SK-N-SH (cell line): ENCODE measurements at regions not wholly inside any gene's neighbourhood (a gene's known extent, or its start where the extent isn't known, plus 50 kb on each side); places are given as distances from the start of the nearest gene placed in this dataset.

Experiments
- CTCF ChIA-PET: fragments of 300-600, 350-600 bp; formaldehyde crosslinking; extraction: SDS; loops from one replicate; lab custom pipeline; 2021; lab: Yijun Ruan, JAX
- POLR2A ChIA-PET: fragments of 350-600 bp; sonication (Branson Sonifier 250); formaldehyde crosslinking; extraction: SDS; loops from one replicate; lab custom pipeline; 2020; ENCODE audit warnings: antibody characterized with exemption, inconsistent platforms; lab: Yijun Ruan, JAX
- DNase-seq: peaks from one replicate; pipeline ENCODE4 v3.0.0; 2012
- H2AFZ ChIP-seq: fragments of 200-600 bp; sonication (generic); 2 replicates; pipeline ENCODE4 v1.8.1; 2016; ENCODE audit warnings: antibody characterized with exemption, mild to moderate bottlenecking, low read depth
- H3F3A ChIP-seq: fragments of 200-600 bp; sonication (generic); replicated peaks from 2 replicates; pipeline ENCODE3; 2016; ENCODE audit warnings: antibody characterized with exemption, mild to moderate bottlenecking; ENCODE audit not compliant: insufficient read depth
- H3K27ac ChIP-seq, 2 experiments: fragments of 200-500 bp in 1 of 2; fragments of 200-600 bp in 1 of 2; sonication (Bioruptor generic) in 1 of 2; sonication (generic), shearing (Covaris generic) in 1 of 2; 2 replicates each; pipeline versions ENCODE4 v1.5.1 to v1.6.1; 2014 to 2016; ENCODE audit warnings: low read depth in 2 of 2, inconsistent platforms in 1 of 2, low read length in 1 of 2, mild to moderate bottlenecking in 1 of 2, mixed read lengths in 1 of 2
- H3K27me3 ChIP-seq: fragments of 200-600 bp; sonication (generic), shearing (Covaris generic); 2 replicates; pipeline ENCODE4 v1.6.1; 2016; ENCODE audit warnings: mixed run types; ENCODE audit not compliant: insufficient read depth
- H3K36me3 ChIP-seq, 2 experiments: fragments of 200-500 bp in 1 of 2; fragments of 200-600 bp in 1 of 2; sonication (Bioruptor generic) in 1 of 2; sonication (generic) in 1 of 2; replicated peaks in 1 of 2; 2 replicates each; pipeline versions ENCODE3 to v1.5.1; 2014 to 2016; ENCODE audit warnings: low read length in 1 of 2, mild to moderate bottlenecking in 1 of 2; ENCODE audit not compliant: insufficient read depth in 2 of 2, control insufficient read depth in 1 of 2
- H3K4me1 ChIP-seq, 2 experiments: fragments of 200-500 bp in 1 of 2; fragments of 200-600 bp in 1 of 2; sonication (Bioruptor generic) in 1 of 2; sonication (generic), shearing (Covaris generic) in 1 of 2; 2 replicates each; pipeline versions ENCODE4 v1.5.1 to v1.6.1; 2014 to 2016; ENCODE audit warnings: low read depth in 1 of 2, low read length in 1 of 2, mixed run types in 1 of 2; ENCODE audit not compliant: insufficient read depth in 2 of 2, control insufficient read depth in 1 of 2
- H3K4me2 ChIP-seq: fragments of 200-600 bp; sonication (generic), shearing (Covaris generic); 2 replicates; pipeline ENCODE4 v1.6.1; 2017; ENCODE audit warnings: mixed run types
- H3K4me3 ChIP-seq, 2 experiments: fragments of 200-500 bp in 1 of 2; fragments of 200-600 bp in 1 of 2; sonication (Bioruptor generic) in 1 of 2; sonication (generic), shearing (Covaris generic) in 1 of 2; 2 replicates each; pipeline versions ENCODE4 v1.5.1 to v1.8.1; 2014 to 2016; ENCODE audit warnings: low read depth in 2 of 2, inconsistent platforms in 1 of 2, low read length in 1 of 2, mild to moderate bottlenecking in 1 of 2, mixed read lengths in 1 of 2, moderate library complexity in 1 of 2
- H3K79me2 ChIP-seq: fragments of 200-600 bp; sonication (generic); 2 replicates; pipeline ENCODE4 v1.8.1; 2017; ENCODE audit warnings: mild to moderate bottlenecking; ENCODE audit not compliant: insufficient read depth
- H3K9ac ChIP-seq: fragments of 200-600 bp; sonication (generic); 2 replicates; pipeline ENCODE4 v1.6.1; 2017; ENCODE audit warnings: mixed run types
- H3K9me2 ChIP-seq: fragments of 200-600 bp; sonication (generic); 2 replicates; pipeline ENCODE4 v1.6.1; 2017; ENCODE audit warnings: mixed run types
- H3K9me3 ChIP-seq: fragments of 200-600 bp; sonication (generic); 2 replicates; pipeline ENCODE4 v1.6.1; 2017; ENCODE audit warnings: mixed run types, mild to moderate bottlenecking, moderate library complexity
- H4K20me1 ChIP-seq: fragments of 200-600 bp; sonication (generic); 2 replicates; pipeline ENCODE4 v1.6.1; 2017; ENCODE audit warnings: mild to moderate bottlenecking, mixed run types; ENCODE audit not compliant: insufficient read depth
- CHD2 ChIP-seq: fragments of 150-350 bp; IDR thresholded peaks from 2 replicates; pipeline ENCODE4 v1.6.1; 2018; ENCODE audit warnings: low read length; ENCODE audit not compliant: partially characterized antibody
- EP300 ChIP-seq, 2 experiments: IDR thresholded peaks; 2 replicates each; pipeline versions ENCODE4 v1.4.0 to v1.6.1; 2012; ENCODE audit warnings: borderline replicate concordance in 1 of 2, low read depth in 1 of 2, low read length in 1 of 2
- GABPA ChIP-seq: IDR thresholded peaks from 2 replicates; pipeline ENCODE4 v1.4.0; 2012; ENCODE audit warnings: low read depth, mild to moderate bottlenecking
- JUND ChIP-seq: IDR thresholded peaks from 2 replicates; pipeline ENCODE4 v1.4.0; 2012
- MXI1 ChIP-seq: IDR thresholded peaks from 2 replicates; pipeline ENCODE4 v1.6.1; 2012; ENCODE audit warnings: mild to moderate bottlenecking, low read depth, low read length, improper control_type of control experiment
- POLR2AphosphoS5 ChIP-seq: IDR thresholded peaks from 2 replicates; pipeline ENCODE4 v1.6.1; 2012; ENCODE audit warnings: low read depth, low read length
- RAD21 ChIP-seq: IDR thresholded peaks from 2 replicates; pipeline ENCODE4 v1.6.1; 2012; ENCODE audit warnings: mild to moderate bottlenecking, low read length
- TAF1 ChIP-seq: IDR thresholded peaks from 2 replicates; pipeline ENCODE4 v1.6.1; 2012; ENCODE audit warnings: low read depth, mild to moderate bottlenecking, low read length, moderate library complexity, borderline replicate concordance
- TCF12 ChIP-seq: IDR thresholded peaks from 2 replicates; pipeline ENCODE4 v1.4.0; 2012
- TEAD4 ChIP-seq: IDR thresholded peaks from 2 replicates; pipeline ENCODE4 v1.4.0; 2012; ENCODE audit warnings: mild to moderate bottlenecking, borderline replicate concordance; ENCODE audit not compliant: insufficient read depth
- WGBS: methylation state at CpG from one replicate; pipeline ENCODE4 v1.1.6; 2017; ENCODE audit warnings: low lambda C conversion rate; 5-methylcytosine and 5-hydroxymethylcytosine counted together
- TF ChIP-seq, protein P1 (sequence below): fragments of 200-600 bp; sonication (generic); IDR thresholded peaks from 2 replicates; pipeline ENCODE4 v1.6.1; 2017; ENCODE audit warnings: antibody characterized with exemption, mild to moderate bottlenecking, moderate library complexity
- TF ChIP-seq, protein P2 (sequence below): fragments of 150-350 bp; IDR thresholded peaks from 2 replicates; pipeline ENCODE4 v1.6.1; 2016; ENCODE audit warnings: mild to moderate bottlenecking, low read depth, low read length
- TF ChIP-seq, protein P3 (sequence below): IDR thresholded peaks from 2 replicates; pipeline ENCODE4 v1.4.0; 2012; ENCODE audit warnings: low read depth, borderline replicate concordance

DNA sequence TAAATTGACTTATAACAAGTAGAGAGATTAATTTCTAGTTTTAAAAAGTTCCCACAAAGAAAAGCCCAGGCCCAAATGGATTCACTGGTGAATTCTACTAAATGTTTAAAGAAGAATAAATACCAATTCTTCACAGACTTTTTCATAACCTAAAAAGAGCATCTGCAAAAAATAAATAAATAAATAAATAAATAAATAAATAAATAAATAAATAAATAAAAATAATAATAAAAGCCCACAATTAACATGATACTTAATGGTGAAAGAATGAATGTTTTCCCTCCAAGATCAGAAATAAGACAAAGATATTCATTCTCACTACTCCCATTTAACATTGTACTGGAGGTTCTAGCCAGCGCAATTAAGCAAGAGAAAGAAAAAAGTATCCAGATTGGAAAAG lies 97.6 kb upstream of the KAZN start (continued):
- TF ChIP-seq RAD21 (no peak), TEAD4 (no peak)

DNA sequence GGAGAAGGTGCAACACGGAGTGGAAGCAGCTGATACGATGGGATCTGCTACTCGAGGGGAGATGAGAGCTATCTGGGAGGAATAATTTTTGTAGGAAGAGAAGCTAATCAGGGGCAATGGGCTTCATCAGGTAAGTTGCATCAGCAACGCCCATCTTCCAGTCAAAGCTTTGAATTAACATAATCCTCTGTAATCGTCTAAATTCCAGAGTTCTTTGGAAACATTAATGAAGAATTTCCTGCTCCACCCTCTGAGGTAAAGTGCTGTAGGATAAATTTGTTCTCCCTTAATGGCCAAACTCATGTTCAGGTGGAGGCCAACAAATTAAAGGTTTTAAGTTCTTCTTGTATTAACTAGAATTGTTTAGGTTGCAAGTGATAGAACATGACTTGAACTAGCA lies 94.0 kb upstream of the KAZN start:
- Histone ChIP-seq H2AFZ (no peak overlapping the region), H3K79me2 (no peaks in the 10 kb centered on the region), H4K20me1 (no peaks in the 10 kb centered on the region), H3K4me2 (no peak overlapping the region), H3K27me3 (no peaks in the 10 kb centered on the region), H3K4me1 (no peaks in the 10 kb centered on the region; a peak in 1 of 4 replicates), H3K27ac (no peak overlapping the region), H3K36me3 (no peaks in the 10 kb centered on the region), H3K4me3 (no peak overlapping the region), H3K9me2 (no peaks in the 10 kb centered on the region), H3F3A (no peaks in the 10 kb centered on the region), H3K9ac (no peak overlapping the region), H3K9me3 (no peaks in the 10 kb centered on the region; the same call in 1 of the 2 replicates)
- TF ChIP-seq EP300 (IDR thresholded peaks at IDR 0.05; ENCODE audit: borderline replicate concordance in 1 of 2, low read depth in 1 of 2, low read length in 1 of 2) = no peak
- TF ChIP-seq TAF1 = no peak
- no peak for TF ChIP-seq CHD2
- TF ChIP-seq, protein P1, sequence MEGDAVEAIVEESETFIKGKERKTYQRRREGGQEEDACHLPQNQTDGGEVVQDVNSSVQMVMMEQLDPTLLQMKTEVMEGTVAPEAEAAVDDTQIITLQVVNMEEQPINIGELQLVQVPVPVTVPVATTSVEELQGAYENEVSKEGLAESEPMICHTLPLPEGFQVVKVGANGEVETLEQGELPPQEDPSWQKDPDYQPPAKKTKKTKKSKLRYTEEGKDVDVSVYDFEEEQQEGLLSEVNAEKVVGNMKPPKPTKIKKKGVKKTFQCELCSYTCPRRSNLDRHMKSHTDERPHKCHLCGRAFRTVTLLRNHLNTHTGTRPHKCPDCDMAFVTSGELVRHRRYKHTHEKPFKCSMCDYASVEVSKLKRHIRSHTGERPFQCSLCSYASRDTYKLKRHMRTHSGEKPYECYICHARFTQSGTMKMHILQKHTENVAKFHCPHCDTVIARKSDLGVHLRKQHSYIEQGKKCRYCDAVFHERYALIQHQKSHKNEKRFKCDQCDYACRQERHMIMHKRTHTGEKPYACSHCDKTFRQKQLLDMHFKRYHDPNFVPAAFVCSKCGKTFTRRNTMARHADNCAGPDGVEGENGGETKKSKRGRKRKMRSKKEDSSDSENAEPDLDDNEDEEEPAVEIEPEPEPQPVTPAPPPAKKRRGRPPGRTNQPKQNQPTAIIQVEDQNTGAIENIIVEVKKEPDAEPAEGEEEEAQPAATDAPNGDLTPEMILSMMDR = no peak
- no peak for TF ChIP-seq MXI1
- TF ChIP-seq POLR2AphosphoS5 = no peak
- TF ChIP-seq TCF12 = no peak
- TF ChIP-seq, protein P2, sequence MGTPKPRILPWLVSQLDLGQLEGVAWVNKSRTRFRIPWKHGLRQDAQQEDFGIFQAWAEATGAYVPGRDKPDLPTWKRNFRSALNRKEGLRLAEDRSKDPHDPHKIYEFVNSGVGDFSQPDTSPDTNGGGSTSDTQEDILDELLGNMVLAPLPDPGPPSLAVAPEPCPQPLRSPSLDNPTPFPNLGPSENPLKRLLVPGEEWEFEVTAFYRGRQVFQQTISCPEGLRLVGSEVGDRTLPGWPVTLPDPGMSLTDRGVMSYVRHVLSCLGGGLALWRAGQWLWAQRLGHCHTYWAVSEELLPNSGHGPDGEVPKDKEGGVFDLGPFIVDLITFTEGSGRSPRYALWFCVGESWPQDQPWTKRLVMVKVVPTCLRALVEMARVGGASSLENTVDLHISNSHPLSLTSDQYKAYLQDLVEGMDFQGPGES = no peak
- no peak for TF ChIP-seq TEAD4
- TF ChIP-seq, protein P3, sequence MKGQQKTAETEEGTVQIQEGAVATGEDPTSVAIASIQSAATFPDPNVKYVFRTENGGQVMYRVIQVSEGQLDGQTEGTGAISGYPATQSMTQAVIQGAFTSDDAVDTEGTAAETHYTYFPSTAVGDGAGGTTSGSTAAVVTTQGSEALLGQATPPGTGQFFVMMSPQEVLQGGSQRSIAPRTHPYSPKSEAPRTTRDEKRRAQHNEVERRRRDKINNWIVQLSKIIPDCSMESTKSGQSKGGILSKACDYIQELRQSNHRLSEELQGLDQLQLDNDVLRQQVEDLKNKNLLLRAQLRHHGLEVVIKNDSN = no peak
- no peak for TF ChIP-seq GABPA
- no peak for TF ChIP-seq JUND
- CTCF ChIA-PET = interaction anchor here (1.4 kb wide), 1 partner anchor 229 kb away, joined by 4 read pairs; no protein-coding TSS in a partner anchor
- POLR2A ChIA-PET = no interaction called here
- WGBS = 25% methylated on average over 5 of the region's 5 CpGs
- no peak for DNase-seq
